Ascending aorta (tissue), 2 donors: ENCODE measurements at regions not wholly inside any gene's neighbourhood (a gene's known extent, or its start where the extent isn't known, plus 50 kb on each side); places are given as distances from the start of the nearest gene placed in this dataset.
"Not testable (repeated sequence)": the region's sequence is repeated elsewhere in the genome, so short reads cannot be mapped to it uniquely, and the experiment has no call there.

Experiments used
- DNase-seq, 2 donors: peaks; one replicate each; pipeline ENCODE4 v3.0.0-alpha.2; 2019; ENCODE audit warnings: low spot score in 2 of 2
- H3K27ac ChIP-seq, 2 donors: fragments of 200-600 bp; sonication (generic); one replicate each; pipeline ENCODE4 v1.5.1; 2016 to 2017; ENCODE audit warnings: mild to moderate bottlenecking in 1 of 2
- H3K27me3 ChIP-seq: fragments of 200-600 bp; sonication (generic); one replicate; pipeline ENCODE4 v1.5.1; 2017
- H3K36me3 ChIP-seq, 2 donors: fragments of 200-600 bp; sonication (generic); one replicate each; pipeline ENCODE4 v1.5.1; 2016
- H3K4me1 ChIP-seq, 2 donors: fragments of 200-600 bp; sonication (generic); one replicate each; pipeline ENCODE4 v1.5.1; 2016 to 2017; ENCODE audit warnings: mild to moderate bottlenecking in 1 of 2
- H3K4me3 ChIP-seq, 2 donors: fragments of 200-600 bp; sonication (generic); one replicate each; pipeline ENCODE4 v1.5.1; 2016 to 2017; ENCODE audit warnings: mild to moderate bottlenecking in 1 of 2
- H3K9me3 ChIP-seq, 2 donors: fragments of 200-600 bp; sonication (generic); one replicate each; pipeline ENCODE4 v1.5.1; 2016
- intact Hi-C: fragments of 100-400 bp; cut with DNase I; formaldehyde crosslinking; loops from one replicate; pipeline ENCODE4 v1.15.1; 2023
- TF ChIP-seq, protein P1 (sequence below), 3 experiments: fragments of 200-600 bp in 2 of 3; fragments of 450-650 bp in 1 of 3; sonication (generic) in 2 of 3; IDR thresholded peaks; one replicate each; pipeline ENCODE4 v1.5.1; 2016 to 2019; ENCODE audit warnings: antibody characterized with exemption in 3 of 3, mild to moderate bottlenecking in 1 of 3, moderate library complexity in 1 of 3

DNA sequence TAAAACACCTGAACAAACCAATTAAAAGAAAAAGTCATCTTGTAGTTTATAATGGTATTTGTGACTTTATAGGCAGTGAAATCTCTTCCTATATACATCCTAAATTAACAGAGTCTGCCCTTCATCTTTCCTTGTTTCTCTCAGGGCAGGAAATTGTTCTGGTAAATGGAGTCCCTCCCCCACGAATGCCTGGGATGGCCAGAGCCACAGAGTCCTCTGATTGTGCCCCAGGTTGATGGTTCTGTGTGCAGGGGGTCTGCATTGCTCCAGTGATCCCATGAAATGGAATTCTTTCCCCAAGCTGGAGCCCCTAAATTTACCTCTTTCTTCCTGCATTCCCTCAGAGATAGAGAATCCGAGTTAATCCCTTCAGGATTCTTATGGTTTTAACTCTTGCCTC lies 155.5 kb downstream of the MTX2 start:
- intact Hi-C loops: no loop called here
- DNase-seq: no peak
- Histone ChIP-seq H3K4me1 (no peaks in the 10 kb centered on the region), H3K4me3 (no peak overlapping the region), H3K36me3 (no peaks in the 10 kb centered on the region), H3K27me3 (no peaks in the 10 kb centered on the region), H3K27ac (no peak overlapping the region), H3K9me3 (no peaks in the 10 kb centered on the region)
- TF ChIP-seq, protein P1, sequence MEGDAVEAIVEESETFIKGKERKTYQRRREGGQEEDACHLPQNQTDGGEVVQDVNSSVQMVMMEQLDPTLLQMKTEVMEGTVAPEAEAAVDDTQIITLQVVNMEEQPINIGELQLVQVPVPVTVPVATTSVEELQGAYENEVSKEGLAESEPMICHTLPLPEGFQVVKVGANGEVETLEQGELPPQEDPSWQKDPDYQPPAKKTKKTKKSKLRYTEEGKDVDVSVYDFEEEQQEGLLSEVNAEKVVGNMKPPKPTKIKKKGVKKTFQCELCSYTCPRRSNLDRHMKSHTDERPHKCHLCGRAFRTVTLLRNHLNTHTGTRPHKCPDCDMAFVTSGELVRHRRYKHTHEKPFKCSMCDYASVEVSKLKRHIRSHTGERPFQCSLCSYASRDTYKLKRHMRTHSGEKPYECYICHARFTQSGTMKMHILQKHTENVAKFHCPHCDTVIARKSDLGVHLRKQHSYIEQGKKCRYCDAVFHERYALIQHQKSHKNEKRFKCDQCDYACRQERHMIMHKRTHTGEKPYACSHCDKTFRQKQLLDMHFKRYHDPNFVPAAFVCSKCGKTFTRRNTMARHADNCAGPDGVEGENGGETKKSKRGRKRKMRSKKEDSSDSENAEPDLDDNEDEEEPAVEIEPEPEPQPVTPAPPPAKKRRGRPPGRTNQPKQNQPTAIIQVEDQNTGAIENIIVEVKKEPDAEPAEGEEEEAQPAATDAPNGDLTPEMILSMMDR (IDR thresholded peaks at IDR 0.05): no peak

DNA sequence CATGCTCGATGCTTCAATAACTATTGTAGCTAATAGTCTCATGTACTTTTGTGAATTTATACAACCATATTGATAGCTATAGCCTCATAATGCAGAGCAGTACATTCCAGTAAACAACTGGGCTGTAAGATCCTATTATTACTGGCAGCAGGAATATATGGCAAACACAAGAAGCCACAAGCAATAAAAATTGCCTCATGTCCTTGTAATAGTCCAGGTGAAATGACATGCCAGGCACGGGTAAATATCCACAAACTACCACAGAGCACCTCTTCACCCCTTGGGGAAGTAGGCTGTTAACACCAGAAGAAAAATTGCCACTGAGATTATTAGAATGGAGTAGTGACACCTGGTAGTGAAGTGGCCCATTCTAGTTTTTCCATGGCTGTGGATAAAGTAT lies 158.3 kb downstream of the MTX2 start:
- Histone ChIP-seq H3K27me3 (no peaks in the 10 kb centered on the region), H3K27ac (no peak overlapping the region), H3K4me1 (no peaks in the 10 kb centered on the region), H3K4me3 (no peak overlapping the region), H3K9me3 (no peaks in the 10 kb centered on the region), H3K36me3 (no peaks in the 10 kb centered on the region)
- intact Hi-C loops: no loop called here
- no peak for DNase-seq
- TF ChIP-seq, protein P1 (IDR thresholded peaks at IDR 0.05): no peak

DNA sequence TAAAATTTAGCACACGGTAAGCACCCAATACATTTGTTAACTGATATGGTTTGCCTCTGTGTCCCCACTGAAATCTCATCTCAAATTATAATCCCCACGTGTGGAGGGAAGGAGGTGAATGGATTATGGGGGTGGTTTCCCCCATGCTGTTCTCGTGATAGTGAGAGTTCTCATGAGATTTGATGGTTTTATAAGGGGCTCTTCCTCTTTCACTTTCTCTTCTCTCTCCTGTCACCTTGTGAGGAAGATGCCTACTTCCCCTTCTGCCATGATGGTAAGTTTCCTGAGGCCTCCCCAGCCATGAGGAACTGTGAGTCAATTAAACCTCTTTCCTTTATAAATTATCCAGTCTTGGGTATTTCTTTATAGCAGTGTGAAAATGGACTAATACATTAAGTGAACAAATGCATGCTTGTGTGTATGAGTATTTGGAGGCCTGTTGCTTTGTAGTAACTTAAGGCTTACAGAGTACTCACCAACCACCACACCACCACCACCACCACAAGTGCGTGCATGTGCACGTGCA lies 159.8 kb downstream of the MTX2 start:
- DNase-seq, H3K4me1 ChIP-seq, H3K4me3 ChIP-seq, H3K36me3 ChIP-seq, intact Hi-C loops, H3K9me3 ChIP-seq, H3K27me3 ChIP-seq, H3K27ac ChIP-seq: not testable (repeated sequence)

- Histone ChIP-seq H3K4me3 (no peak overlapping the region), H3K27ac (no peak overlapping the region), H3K27me3 (no peaks in the 10 kb centered on the region), H3K9me3 (no peaks in the 10 kb centered on the region), H3K36me3 (no peaks in the 10 kb centered on the region), H3K4me1 (no peaks in the 10 kb centered on the region)
- intact Hi-C loops: no loop called here
- no peak for DNase-seq
- TF ChIP-seq, protein P1 (IDR thresholded peaks at IDR 0.05): no peak
Measured at GRCh38 chr2:176432434-176432833, 163.2 kb downstream of the MTX2 start.

- DNase-seq: no peak
- Histone ChIP-seq H3K36me3 (no peaks in the 10 kb centered on the region), H3K4me1 (no peaks in the 10 kb centered on the region), H3K27ac (no peak overlapping the region), H3K27me3 (no peaks in the 10 kb centered on the region), H3K9me3 (no peaks in the 10 kb centered on the region), H3K4me3 (no peak overlapping the region)
- TF ChIP-seq, protein P1 (IDR thresholded peaks at IDR 0.05): no peak
- intact Hi-C loops: no loop called here
Measured at GRCh38 chr2:176435729-176436128, 166.5 kb downstream of the MTX2 start.

GRCh38 chr2:176443946-176444345 lies 174.7 kb downstream of the MTX2 start:
- TF ChIP-seq, protein P1 (IDR thresholded peaks at IDR 0.05): no peak
- intact Hi-C loops: no loop called here
- DNase-seq: no peak
- H3K4me3 ChIP-seq: no peak overlapping the region
- no peaks in the 10 kb centered on the region for H3K4me1 ChIP-seq
- H3K27me3 ChIP-seq: no peaks in the 10 kb centered on the region
- H3K9me3 ChIP-seq: no peaks in the 10 kb centered on the region
- no peak overlapping the region for H3K27ac ChIP-seq
- H3K36me3 ChIP-seq: no peaks in the 10 kb centered on the region
